GM12878 (cell line): ENCODE measurements at regions not wholly inside any gene's neighbourhood (a gene's known extent, or its start where the extent isn't known, plus 50 kb on each side); places are given as distances from the start of the nearest gene placed in this dataset.

Source experiments
- ATAC-seq: fragments of 200-7000 bp; cut with Tn5 transposase; 3 replicates; pipeline ENCODE4 v1.9.1; 2020; ENCODE audit warnings: mild to moderate bottlenecking, moderate library complexity
- BruUV-seq: library from RNA; stranded (reverse); fragments of 400-500 nt; replicated peaks from 2 replicates; lab custom pipeline; 2021; lab: Mats Ljungman, UMichigan
- CTCF ChIA-PET: fragments of 300-600 bp; sonication (Branson Sonifier 250); formaldehyde crosslinking; extraction: SDS; loops from one replicate; lab custom pipeline; 2021; ENCODE audit warnings: inconsistent platforms; lab: Yijun Ruan, JAX
- POLR2A ChIA-PET: fragments of 350-600 bp; formaldehyde crosslinking; extraction: SDS; loops from one replicate; lab custom pipeline; 2021; ENCODE audit warnings: inconsistent platforms; lab: Charles Lee
- RAD21 ChIA-PET: fragments of 300-600 bp; sonication (Branson Sonifier 250); formaldehyde crosslinking; loops from one replicate; lab custom pipeline; 2023; ENCODE audit warnings: antibody characterized with exemption; ENCODE audit not compliant: unreplicated experiment; lab: Charles Lee
- SMC1A ChIA-PET: fragments of 300-600 bp; sonication (Branson Sonifier 250); formaldehyde crosslinking; loops from one replicate; lab custom pipeline; 2023; ENCODE audit not compliant: unreplicated experiment, uncharacterized antibody; lab: Charles Lee
- DNase-seq: peaks from one replicate; pipeline ENCODE4 v3.0.0-alpha.2; 2011; ENCODE audit warnings: low read depth, low spot score
- FAIRE-seq: peaks from 3 replicates; lab custom pipeline; 2011; peaks lifted over from hg19 to GRCh38; lab: Jason Lieb, UNC
- H2AFZ ChIP-seq: 2 replicates; pipeline ENCODE4 v1.6.0; 2011; ENCODE audit warnings: low read depth, low read length, control low read depth; ENCODE audit not compliant: control insufficient read depth
- H3K27ac ChIP-seq: 2 replicates; pipeline ENCODE4 v1.5.1; 2011; ENCODE audit warnings: control low read depth; ENCODE audit not compliant: control insufficient read depth, insufficient read depth
- H3K27me3 ChIP-seq, 2 experiments: replicated peaks in 1 of 2; 2 replicates each; pipeline versions ENCODE4 v1.6.0 to v1.6.1; 2011; ENCODE audit warnings: low read length in 1 of 2; ENCODE audit not compliant: control insufficient read depth in 2 of 2, insufficient read depth in 2 of 2
- H3K36me3 ChIP-seq, 2 experiments: 2 replicates each; pipeline ENCODE4 v1.5.1; 2011; ENCODE audit warnings: low read length in 1 of 2; ENCODE audit not compliant: control insufficient read depth in 2 of 2, insufficient read depth in 2 of 2
- H3K4me1 ChIP-seq: 2 replicates; pipeline ENCODE4 v1.6.1; 2011; ENCODE audit warnings: mild to moderate bottlenecking, low read length, moderate library complexity, mixed read lengths; ENCODE audit not compliant: control insufficient read depth, insufficient read depth
- H3K4me2 ChIP-seq: 2 replicates; pipeline ENCODE4 v1.6.0; 2011; ENCODE audit warnings: control low read depth; ENCODE audit not compliant: control insufficient read depth, insufficient read depth
- H3K4me3 ChIP-seq: fragments of 200-600 bp; sonication (generic); 2 replicates; pipeline ENCODE4 v1.5.1; 2016
- H3K79me2 ChIP-seq: 2 replicates; pipeline ENCODE4 v1.6.0; 2011; ENCODE audit warnings: low read length; ENCODE audit not compliant: control insufficient read depth, insufficient read depth
- H3K9ac ChIP-seq: 2 replicates; pipeline ENCODE4 v1.8.0; 2011; ENCODE audit warnings: low read length, control low read depth, mixed read lengths; ENCODE audit not compliant: control insufficient read depth, insufficient read depth
- H3K9me3 ChIP-seq: replicated peaks from 3 replicates; pipeline ENCODE4 v1.5.1; 2011; ENCODE audit warnings: mild to moderate bottlenecking, low read length; ENCODE audit not compliant: control insufficient read depth, insufficient read depth
- H4K20me1 ChIP-seq: 2 replicates; pipeline ENCODE4 v1.6.0; 2011; ENCODE audit not compliant: control insufficient read depth, insufficient read depth
- CREB1 ChIP-seq: IDR thresholded peaks from 2 replicates; pipeline ENCODE4 v1.6.1; 2012; ENCODE audit warnings: low read depth, mild to moderate bottlenecking, inconsistent platforms
- EP300 ChIP-seq, 2 experiments: fragments of 150-350 bp in 1 of 2; IDR thresholded peaks; 2 replicates each; pipeline ENCODE4 v1.6.1; 2011 to 2012; ENCODE audit warnings: low read depth in 2 of 2, low read length in 2 of 2, borderline replicate concordance in 1 of 2, improper control_type of control experiment in 1 of 2, inconsistent platforms in 1 of 2; ENCODE audit not compliant: control insufficient read depth in 1 of 2
- EZH2 ChIP-seq: IDR thresholded peaks from 2 replicates; pipeline ENCODE4 v1.6.1; 2012; ENCODE audit warnings: low read depth, mild to moderate bottlenecking, control low read depth, inconsistent platforms, low read length, borderline replicate concordance; ENCODE audit not compliant: control insufficient read depth
- FOXK2 ChIP-seq: fragments of 450-650 bp; IDR thresholded peaks from 2 replicates; pipeline ENCODE4 v1.6.1; 2017; ENCODE audit warnings: mild to moderate bottlenecking, moderate library complexity
- HDAC6 ChIP-seq: fragments of 200-600 bp; sonication (generic); IDR thresholded peaks from one replicate; pipeline ENCODE4 v1.8.0; 2017; ENCODE audit warnings: antibody characterized with exemption; ENCODE audit not compliant: unreplicated experiment
- JUNB ChIP-seq: IDR thresholded peaks from 2 replicates; pipeline ENCODE4 v1.6.1; 2016; ENCODE audit warnings: antibody characterized with exemption, mild to moderate bottlenecking
- RB1 ChIP-seq: fragments of 450-650 bp; formaldehyde crosslinking; IDR thresholded peaks from 2 replicates; pipeline ENCODE4 v1.6.1; 2017; ENCODE audit warnings: mild to moderate bottlenecking, borderline replicate concordance
- SUZ12 ChIP-seq: fragments of 200-600 bp; sonication (generic); IDR thresholded peaks from one replicate; pipeline ENCODE4 v1.6.1; 2018; ENCODE audit warnings: antibody characterized with exemption, mild to moderate bottlenecking; ENCODE audit not compliant: unreplicated experiment
- ZSCAN29 ChIP-seq: fragments of 450-650 bp; IDR thresholded peaks from 2 replicates; pipeline ENCODE4 v1.6.1; 2017; ENCODE audit warnings: mild to moderate bottlenecking, moderate library complexity
- WGBS: methylation state at CpG from one replicate; pipeline ENCODE4 v1.1.6; 2016; ENCODE audit warnings: low lambda C conversion rate; ENCODE audit not compliant: insufficient replicate concordance, insufficient coverage; ENCODE audit errors: missing lambda C conversion rate; 5-methylcytosine and 5-hydroxymethylcytosine counted together
- in situ Hi-C: fragments of 300-500 bp; cut with MboI; formaldehyde crosslinking; loops from 9 replicates; pipeline ENCODE4 v1.14.3; 2018; ENCODE audit warnings: mixed read lengths
- intact Hi-C: fragments of 100-400 bp; cut with micrococcal nuclease; formaldehyde crosslinking; loops from one replicate; pipeline ENCODE4 v1.14.2; 2022; ENCODE audit not compliant: unreplicated experiment
- TF ChIP-seq, protein P1 (sequence below): fragments of 450-650 bp; formaldehyde crosslinking; IDR thresholded peaks from 2 replicates; pipeline ENCODE4 v1.5.0; 2022; ENCODE audit warnings: mild to moderate bottlenecking, missing genetic modification characterization

DNA sequence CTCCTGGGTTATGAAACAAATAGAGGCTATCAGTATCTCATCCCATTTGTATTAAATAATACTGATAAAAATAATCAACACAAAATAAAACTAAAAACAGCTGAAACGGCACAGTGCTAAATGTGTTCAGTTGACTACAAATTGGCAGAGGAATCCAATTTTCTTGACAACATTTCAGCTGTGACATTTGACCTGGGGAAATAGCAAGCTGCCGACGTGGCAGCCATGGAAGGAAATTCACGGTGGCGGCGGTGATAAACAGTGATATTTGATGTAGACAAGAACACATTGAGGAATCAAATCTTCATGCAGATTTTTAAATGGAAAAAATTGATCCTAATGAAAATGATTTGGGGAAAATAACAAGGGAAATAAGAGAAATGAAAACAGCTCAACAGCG is 159.1 kb upstream of the RTL1 start:
- FAIRE-seq: no peak
- H3K4me3 ChIP-seq: no peak overlapping the region
- H4K20me1 ChIP-seq: no peaks in the 10 kb centered on the region
- no peak for DNase-seq
- ChIA-PET POLR2A (no interaction called here), RAD21 (no interaction called here), CTCF (no interaction called here), SMC1A (no interaction called here)
- in situ Hi-C loops: no loop called here
- no peaks in the 10 kb centered on the region for H3K27me3 ChIP-seq
- no peaks in the 10 kb centered on the region for H3K36me3 ChIP-seq
- H3K4me2 ChIP-seq: no peak overlapping the region
- H3K9ac ChIP-seq: no peak overlapping the region
- H3K4me1 ChIP-seq: no peaks in the 10 kb centered on the region
- intact Hi-C loops: no loop called here
- H2AFZ ChIP-seq: no peak overlapping the region
- H3K79me2 ChIP-seq: no peaks in the 10 kb centered on the region
- no TSS peak for BruUV-seq
- 70% methylated on average over 7 of the region's 7 CpGs for WGBS
- TF ChIP-seq CREB1: no peak
- TF ChIP-seq RB1: no peak
- no peak for TF ChIP-seq FOXK2
- TF ChIP-seq EZH2: no peak
- TF ChIP-seq JUNB: no peak
- TF ChIP-seq, protein P1, sequence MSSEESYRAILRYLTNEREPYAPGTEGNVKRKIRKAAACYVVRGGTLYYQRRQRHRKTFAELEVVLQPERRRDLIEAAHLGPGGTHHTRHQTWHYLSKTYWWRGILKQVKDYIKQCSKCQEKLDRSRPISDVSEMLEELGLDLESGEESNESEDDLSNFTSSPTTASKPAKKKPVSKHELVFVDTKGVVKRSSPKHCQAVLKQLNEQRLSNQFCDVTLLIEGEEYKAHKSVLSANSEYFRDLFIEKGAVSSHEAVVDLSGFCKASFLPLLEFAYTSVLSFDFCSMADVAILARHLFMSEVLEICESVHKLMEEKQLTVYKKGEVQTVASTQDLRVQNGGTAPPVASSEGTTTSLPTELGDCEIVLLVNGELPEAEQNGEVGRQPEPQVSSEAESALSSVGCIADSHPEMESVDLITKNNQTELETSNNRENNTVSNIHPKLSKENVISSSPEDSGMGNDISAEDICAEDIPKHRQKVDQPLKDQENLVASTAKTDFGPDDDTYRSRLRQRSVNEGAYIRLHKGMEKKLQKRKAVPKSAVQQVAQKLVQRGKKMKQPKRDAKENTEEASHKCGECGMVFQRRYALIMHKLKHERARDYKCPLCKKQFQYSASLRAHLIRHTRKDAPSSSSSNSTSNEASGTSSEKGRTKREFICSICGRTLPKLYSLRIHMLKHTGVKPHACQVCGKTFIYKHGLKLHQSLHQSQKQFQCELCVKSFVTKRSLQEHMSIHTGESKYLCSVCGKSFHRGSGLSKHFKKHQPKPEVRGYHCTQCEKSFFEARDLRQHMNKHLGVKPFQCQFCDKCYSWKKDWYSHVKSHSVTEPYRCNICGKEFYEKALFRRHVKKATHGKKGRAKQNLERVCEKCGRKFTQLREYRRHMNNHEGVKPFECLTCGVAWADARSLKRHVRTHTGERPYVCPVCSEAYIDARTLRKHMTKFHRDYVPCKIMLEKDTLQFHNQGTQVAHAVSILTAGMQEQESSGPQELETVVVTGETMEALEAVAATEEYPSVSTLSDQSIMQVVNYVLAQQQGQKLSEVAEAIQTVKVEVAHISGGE (CRISPR knock-in tag): no peak
- no peak for TF ChIP-seq EP300 (IDR thresholded peaks at IDR 0.05; ENCODE audit: borderline replicate concordance in 1 of 2, control insufficient read depth in 1 of 2, low read depth in 2 of 2, low read length in 2 of 2)
- no peak for TF ChIP-seq ZSCAN29
- TF ChIP-seq SUZ12: no peak
- TF ChIP-seq HDAC6: no peak
- no peak for ATAC-seq
- H3K27ac ChIP-seq: no peak overlapping the region
- no peaks in the 10 kb centered on the region; the same call in 2 of the 3 replicates for H3K9me3 ChIP-seq
